ENCODE measurements at regions not wholly inside any gene's neighbourhood (a gene's known extent, or its start where the extent isn't known, plus 50 kb on each side); places are given as distances from the start of the nearest gene placed in this dataset.

- Histone ChIP-seq H3K36me3 (ENCODE audit: control insufficient read depth in 2 of 2, extremely low read depth in 1 of 2, insufficient read depth in 2 of 2, low read length in 2 of 2) (no peaks in the 10 kb centered on the region), H3K27me3 (ENCODE audit: control insufficient read depth in 2 of 2, insufficient read depth in 2 of 2, low read length in 2 of 2) (peaks cover 0 to 7% of the 10 kb centered on the region in 2 experiments), H3K79me2 (ENCODE audit: control insufficient read depth, insufficient read depth, low read length) (no peaks in the 10 kb centered on the region), H3K4me1 (ENCODE audit: control insufficient read depth, extremely low read depth, insufficient read depth, low read length) (no peaks in the 10 kb centered on the region), H3K9me1 (replicated peaks; ENCODE audit: control insufficient read depth, extremely low read depth, insufficient read depth, low read length) (no peaks in the 10 kb centered on the region), H3K4me3 (replicated peaks in 1 of 3; ENCODE audit: insufficient read depth in 1 of 3, low read depth in 1 of 3, low read length in 3 of 3) (no peak overlapping the region), H4K20me1 (replicated peaks; ENCODE audit: control insufficient read depth, extremely low read depth, insufficient read depth, low read length) (no peaks in the 10 kb centered on the region), H2AFZ (ENCODE audit: low read depth, low read length) (no peak overlapping the region), H3K27ac (ENCODE audit: insufficient read depth, low read depth, low read length) (no peak overlapping the region), H3K4me2 (ENCODE audit: insufficient read depth, low read length) (no peak overlapping the region), H3K9ac (replicated peaks; ENCODE audit: extremely low read depth, insufficient read depth, low read length) (no peak overlapping the region), H3K9me3 (replicated peaks; ENCODE audit: control insufficient read depth, insufficient read depth, low read length) (no peaks in the 10 kb centered on the region)
- ChIA-PET CTCF (no interaction called here), POLR2A (no interaction called here)
- intact Hi-C loops (cut with micrococcal nuclease) (no loop called here), dilution Hi-C loops (cut with MboI; ENCODE audit: extremely low pct_ligation_motif_present, low sequenced_read_pairs) (no loop called here)
- no peak for DNase-seq (ENCODE audit: low read depth, low spot score)
- no peak for FAIRE-seq
- no peak for TF ChIP-seq FOS (IDR thresholded peaks at IDR 0.05; ENCODE audit: borderline replicate concordance, insufficient read depth, low read length)
- no peak for TF ChIP-seq POLR2AphosphoS5 (IDR thresholded peaks at IDR 0.05; ENCODE audit: insufficient read depth, low read depth, low read length)
- TF ChIP-seq GATA2 (IDR thresholded peaks at IDR 0.05; ENCODE audit: insufficient read depth, insufficient read length, low read depth, low read length) = no peak
- TF ChIP-seq POLR2A (IDR thresholded peaks at IDR 0.05; ENCODE audit: low read depth, low read length) = no peak
- TF ChIP-seq CTCF (IDR thresholded peaks at IDR 0.05; ENCODE audit: extremely low read depth in 1 of 2, insufficient read depth in 1 of 2, low read depth in 1 of 2, low read length in 2 of 2) = no peak
- no peak for TF ChIP-seq MAX (IDR thresholded peaks at IDR 0.05; ENCODE audit: insufficient read depth, insufficient read length)
- TF ChIP-seq EZH2 (IDR thresholded peaks at IDR 0.05; ENCODE audit: borderline replicate concordance, low read depth, low read length, severe bottlenecking) = no peak
- no peak for TF ChIP-seq JUN (IDR thresholded peaks at IDR 0.05; ENCODE audit: borderline replicate concordance, insufficient read depth, insufficient read length, low read depth)
- no peak for TF ChIP-seq MYC (IDR thresholded peaks at IDR 0.05; ENCODE audit: low read depth, low read length)
- no TSS peak for BruUV-seq (replicated peaks)
Measured at GRCh38 chr2:121017396-121017795, 267.6 kb downstream of the TFCP2L1 start.
